Lower lobe of right lung (tissue), 2 donors: ENCODE measurements at regions not wholly inside any gene's neighbourhood (a gene's known extent, or its start where the extent isn't known, plus 50 kb on each side); places are given as distances from the start of the nearest gene placed in this dataset.

Source experiments
- ATAC-seq, 2 donors: fragments of 200-7000 bp; cut with Tn5 transposase; one replicate each; pipeline ENCODE4 v1.9.1; 2020 to 2022; ENCODE audit warnings: mild to moderate bottlenecking in 2 of 2, moderate library complexity in 2 of 2
- DNase-seq: peaks from one replicate; pipeline ENCODE4 v3.0.0-alpha.2; 2020
- H3K27ac ChIP-seq: fragments of 200-600 bp; one replicate; pipeline ENCODE4 v1.8.0; 2022
- H3K27me3 ChIP-seq: fragments of 200-600 bp; one replicate; pipeline ENCODE4 v1.8.0; 2022; ENCODE audit warnings: low read depth
- H3K36me3 ChIP-seq: fragments of 200-600 bp; one replicate; pipeline ENCODE4 v1.8.0; 2022; ENCODE audit warnings: mild to moderate bottlenecking
- H3K4me1 ChIP-seq: fragments of 200-600 bp; one replicate; pipeline ENCODE4 v1.8.0; 2022
- H3K4me3 ChIP-seq: fragments of 200-600 bp; one replicate; pipeline ENCODE4 v1.8.0; 2022; ENCODE audit warnings: mild to moderate bottlenecking
- H3K9me3 ChIP-seq: fragments of 200-600 bp; one replicate; pipeline ENCODE4 v1.8.0; 2022
- CTCF ChIP-seq: fragments of 200-600 bp; IDR thresholded peaks from one replicate; pipeline ENCODE4 v1.8.0; 2022; ENCODE audit warnings: antibody characterized with exemption, mild to moderate bottlenecking
- intact Hi-C: fragments of 100-400 bp; cut with DNase I; formaldehyde crosslinking; loops from one replicate; pipeline ENCODE4 v1.11.0; 2022
- donor health status: DM: no; HTN: yes; CAD: no; lungs with severe emphysema.

DNA sequence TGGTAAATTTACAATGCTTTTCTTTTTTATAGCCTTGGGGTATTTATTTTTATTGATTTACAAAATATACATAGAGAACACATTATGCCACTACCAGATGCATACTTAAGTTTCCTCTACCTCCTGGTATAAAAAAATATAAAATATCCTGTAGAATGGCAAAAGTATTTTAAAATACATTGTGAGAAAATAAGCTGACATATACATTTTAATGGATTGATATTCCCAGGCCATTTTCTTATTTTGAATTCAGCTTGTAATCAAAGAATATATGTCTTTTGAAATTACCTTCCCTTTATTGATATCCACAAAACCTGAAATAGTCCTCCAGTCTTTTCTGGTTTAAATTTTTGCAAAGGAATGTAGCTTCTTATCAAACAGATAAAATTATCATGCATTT lies 923.9 kb downstream of the CDH18 start:
- Histone ChIP-seq H3K4me1 (no peaks in the 10 kb centered on the region), H3K27me3 (no peaks in the 10 kb centered on the region), H3K27ac (no peak overlapping the region), H3K36me3 (no peaks in the 10 kb centered on the region), H3K9me3 (no peaks in the 10 kb centered on the region), H3K4me3 (no peak overlapping the region)
- DNase-seq (no peak), ATAC-seq (no peak)
- intact Hi-C loops, result no loop called here
- TF ChIP-seq CTCF, result no peak

GRCh38 chr5:19067741-19068140 lies 920.3 kb downstream of the CDH18 start:
- intact Hi-C loops, result no loop called here
- no peak for TF ChIP-seq CTCF
- Histone ChIP-seq H3K9me3 (no peaks in the 10 kb centered on the region), H3K36me3 (no peaks in the 10 kb centered on the region), H3K27me3 (no peaks in the 10 kb centered on the region), H3K4me1 (no peaks in the 10 kb centered on the region), H3K4me3 (no peak overlapping the region), H3K27ac (no peak overlapping the region)
- DNase-seq (no peak), ATAC-seq (no peak)

- intact Hi-C loops, result no loop called here
- TF ChIP-seq CTCF, result no peak
- Histone ChIP-seq H3K9me3 (no peaks in the 10 kb centered on the region), H3K27ac (no peak overlapping the region), H3K4me1 (no peaks in the 10 kb centered on the region), H3K4me3 (no peak overlapping the region), H3K36me3 (no peaks in the 10 kb centered on the region), H3K27me3 (no peaks in the 10 kb centered on the region)
- no peak for ATAC-seq
- DNase-seq, result no peak
Observed at GRCh38 chr5:19098434-19098833, 889.6 kb downstream of the CDH18 start.

- H3K36me3 ChIP-seq, result no peaks in the 10 kb centered on the region
- H3K4me1 ChIP-seq, result no peaks in the 10 kb centered on the region
- DNase-seq (no peak), ATAC-seq (no peak)
- H3K27me3 ChIP-seq, result no peaks in the 10 kb centered on the region
- no peak overlapping the region for H3K4me3 ChIP-seq
- TF ChIP-seq CTCF, result no peak
- no peaks in the 10 kb centered on the region for H3K9me3 ChIP-seq
- no peak overlapping the region for H3K27ac ChIP-seq
- intact Hi-C loops, result no loop called here
Observed at GRCh38 chr5:19099195-19099594, 888.8 kb downstream of the CDH18 start.

- TF ChIP-seq CTCF, result no peak
- intact Hi-C loops, result no loop called here
- no peak overlapping the region for H3K4me3 ChIP-seq
- H3K27ac ChIP-seq, result no peak overlapping the region
- H3K4me1 ChIP-seq, result no peaks in the 10 kb centered on the region
- H3K9me3 ChIP-seq, result no peaks in the 10 kb centered on the region
- no peaks in the 10 kb centered on the region for H3K27me3 ChIP-seq
- DNase-seq, result no peak
- no peak for ATAC-seq
- no peaks in the 10 kb centered on the region for H3K36me3 ChIP-seq
Observed at GRCh38 chr5:19104948-19105347, 883.1 kb downstream of the CDH18 start.

GRCh38 chr5:19122923-19123322 lies 865.1 kb downstream of the CDH18 start:
- Histone ChIP-seq H3K36me3 (no peaks in the 10 kb centered on the region), H3K4me1 (no peaks in the 10 kb centered on the region), H3K27ac (no peak overlapping the region), H3K4me3 (no peak overlapping the region), H3K9me3 (no peaks in the 10 kb centered on the region), H3K27me3 (no peaks in the 10 kb centered on the region)
- intact Hi-C loops, result no loop called here
- no peak for TF ChIP-seq CTCF
- no peak for DNase-seq
- ATAC-seq, result no peak
